WTC11 (cell line): ENCODE measurements at regions not wholly inside any gene's neighbourhood (a gene's known extent, or its start where the extent isn't known, plus 50 kb on each side); places are given as distances from the start of the nearest gene placed in this dataset.

Source experiments
- ATAC-seq: fragments of 200-7000 bp; cut with Tn5 transposase; 2 replicates; pipeline ENCODE4 v1.10.0; 2021; ENCODE audit warnings: mild to moderate bottlenecking, moderate library complexity
- CTCF ChIA-PET: fragments of 300-600 bp; sonication (Branson Sonifier 250); formaldehyde crosslinking; loops from one replicate; lab custom pipeline; 2021; ENCODE audit warnings: antibody characterized with exemption; lab: Charles Lee
- POLR2A ChIA-PET: fragments of 350-600 bp; sonication (Branson Sonifier 250); formaldehyde crosslinking; loops from one replicate; lab custom pipeline; 2021; ENCODE audit warnings: antibody characterized with exemption; lab: Charles Lee
- DNase-seq: peaks from one replicate; pipeline ENCODE4 v3.0.0; 2021; ENCODE audit warnings: low spot score
- H3K27ac Mint-ChIP-seq: 2 replicates; pipeline ENCODE4 v1.8.0; 2021; ENCODE audit warnings: mixed read lengths
- H3K27me3 Mint-ChIP-seq: 2 replicates; pipeline ENCODE4 v1.8.0; 2021; ENCODE audit warnings: low read depth, mild to moderate bottlenecking, moderate library complexity, mixed read lengths
- H3K36me3 Mint-ChIP-seq: 2 replicates; pipeline ENCODE4 v1.8.0; 2021; ENCODE audit warnings: mixed read lengths
- H3K4me1 Mint-ChIP-seq: 2 replicates; pipeline ENCODE4 v1.8.0; 2022; ENCODE audit warnings: mixed read lengths
- H3K4me3 Mint-ChIP-seq: 2 replicates; pipeline ENCODE4 v1.8.0; 2021; ENCODE audit warnings: mild to moderate bottlenecking, moderate library complexity, mixed read lengths
- H3K9me3 Mint-ChIP-seq: 2 replicates; pipeline ENCODE4 v1.8.0; 2021; ENCODE audit warnings: mixed read lengths
- AFF4 ChIP-seq: sonication (generic); formaldehyde crosslinking; IDR thresholded peaks from 2 replicates; pipeline ENCODE4 v1.8.1; 2023; ENCODE audit warnings: mild to moderate bottlenecking, missing genetic modification reagents, borderline replicate concordance
- ATF1 ChIP-seq: sonication (generic); formaldehyde crosslinking; IDR thresholded peaks from 2 replicates; pipeline ENCODE4 v1.8.1; 2023; ENCODE audit warnings: mild to moderate bottlenecking, moderate library complexity, missing genetic modification reagents
- ATF2 ChIP-seq: sonication (generic); formaldehyde crosslinking; IDR thresholded peaks from 2 replicates; pipeline ENCODE4 v1.8.1; 2022; ENCODE audit warnings: low read depth, missing genetic modification reagents, borderline replicate concordance
- ELF4 ChIP-seq: sonication (generic); formaldehyde crosslinking; IDR thresholded peaks from 2 replicates; pipeline ENCODE4 v1.8.1; 2022; ENCODE audit warnings: low read depth, mild to moderate bottlenecking, moderate library complexity, missing genetic modification reagents
- FOXP4 ChIP-seq: sonication (generic); formaldehyde crosslinking; IDR thresholded peaks from 2 replicates; pipeline ENCODE4 v1.8.0; 2022; ENCODE audit warnings: mild to moderate bottlenecking, missing genetic modification reagents
- GRHL2 ChIP-seq: fragments of 250-450 bp; sonication (Bioruptor Pico); IDR thresholded peaks from 2 replicates; pipeline ENCODE4 v1.8.0; 2022; ENCODE audit warnings: mild to moderate bottlenecking, moderate library complexity; ENCODE audit not compliant: insufficient replicate concordance, severe bottlenecking
- HMGA2 ChIP-seq: fragments of 250-450 bp; sonication (Bioruptor Pico); IDR thresholded peaks from 2 replicates; pipeline ENCODE4 v1.4.0; 2021; ENCODE audit warnings: mild to moderate bottlenecking, moderate library complexity
- IRF1 ChIP-seq: sonication (generic); formaldehyde crosslinking; IDR thresholded peaks from 2 replicates; pipeline ENCODE4 v1.8.0; 2023; ENCODE audit warnings: missing genetic modification reagents
- MYBL2 ChIP-seq: sonication (generic); formaldehyde crosslinking; IDR thresholded peaks from 2 replicates; pipeline ENCODE4 v1.8.1; 2023; ENCODE audit warnings: mild to moderate bottlenecking, moderate library complexity, missing genetic modification reagents
- NR1H2 ChIP-seq: sonication (generic); formaldehyde crosslinking; IDR thresholded peaks from 2 replicates; pipeline ENCODE4 v1.9.0; 2021; ENCODE audit warnings: mild to moderate bottlenecking, moderate library complexity, missing genetic modification reagents
- RELA ChIP-seq: sonication (generic); formaldehyde crosslinking; IDR thresholded peaks from 2 replicates; pipeline ENCODE4 v1.8.1; 2022; ENCODE audit warnings: missing genetic modification reagents, mild to moderate bottlenecking, borderline replicate concordance
- RORB ChIP-seq: fragments of 250-450 bp; sonication (Bioruptor Pico); IDR thresholded peaks from 2 replicates; pipeline ENCODE4 v1.9.0; 2021; ENCODE audit warnings: mild to moderate bottlenecking
- TEAD1 ChIP-seq: sonication (generic); formaldehyde crosslinking; IDR thresholded peaks from 2 replicates; pipeline ENCODE4 v1.8.0; 2022; ENCODE audit warnings: mild to moderate bottlenecking, missing genetic modification reagents
- ZBTB43 ChIP-seq: sonication (generic); formaldehyde crosslinking; IDR thresholded peaks from 2 replicates; pipeline ENCODE4 v1.8.1; 2023; ENCODE audit warnings: mild to moderate bottlenecking, missing genetic modification reagents
- ZNF281 ChIP-seq: sonication (generic); formaldehyde crosslinking; IDR thresholded peaks from 2 replicates; pipeline ENCODE4 v1.8.0; 2023; ENCODE audit warnings: mild to moderate bottlenecking, missing genetic modification reagents
- ZNF317 ChIP-seq: sonication (generic); formaldehyde crosslinking; IDR thresholded peaks from 2 replicates; pipeline ENCODE4 v1.8.1; 2023; ENCODE audit warnings: low read depth, mild to moderate bottlenecking, moderate library complexity, missing genetic modification reagents, borderline replicate concordance
- ZNF423 ChIP-seq: fragments of 250-450 bp; sonication (Bioruptor Pico); IDR thresholded peaks from 2 replicates; pipeline ENCODE4 v2.1.2; 2022; ENCODE audit warnings: mild to moderate bottlenecking, moderate library complexity
- ZSCAN18 ChIP-seq: fragments of 250-450 bp; sonication (Bioruptor Pico); IDR thresholded peaks from 2 replicates; pipeline ENCODE4 v2.1.2; 2022; ENCODE audit warnings: mild to moderate bottlenecking, moderate library complexity

- POLR2A ChIA-PET = no interaction called here
- H3K27me3 Mint-ChIP-seq = peaks cover 2% of the 10 kb centered on the region; the same call in 1 of the 2 replicates
- CTCF ChIA-PET = interaction anchor here (0.7 to 2.0 kb wide), 3 partner anchors 12 to 177 kb away, joined by 3 to 7 read pairs (median 3); no protein-coding TSS in a partner anchor
Measured at GRCh38 chr10:86597306-86597705, 57.0 kb upstream of the OPN4 start.

GRCh38 chr10:86598151-86598550 is 56.2 kb upstream of the OPN4 start:
- Mint-ChIP-seq H3K4me3 (no peak overlapping the region), H3K27me3 (peaks cover 2% of the 10 kb centered on the region; the same call in 1 of the 2 replicates), H3K27ac (no peak overlapping the region), H3K36me3 (no peaks in the 10 kb centered on the region), H3K4me1 (peaks cover 21% of the 10 kb centered on the region), H3K9me3 (no peaks in the 10 kb centered on the region)
- ATAC-seq = no peak
- no peak for DNase-seq
- ChIA-PET POLR2A (no interaction called here), CTCF (interaction anchor here (2.0 kb wide), 1 partner anchor 12 kb away, joined by 7 read pairs; no protein-coding TSS in a partner anchor)
- no peak for TF ChIP-seq TEAD1 (CRISPR knock-in tag)
- TF ChIP-seq ELF4 (CRISPR knock-in tag) = no peak
- TF ChIP-seq NR1H2 (CRISPR knock-in tag) = no peak
- TF ChIP-seq IRF1 (CRISPR knock-in tag) = no peak
- TF ChIP-seq ZNF317 = no peak
- TF ChIP-seq FOXP4 (CRISPR knock-in tag) = no peak
- TF ChIP-seq ZNF281 (CRISPR knock-in tag) = no peak
- no peak for TF ChIP-seq RELA
- no peak for TF ChIP-seq AFF4 (CRISPR knock-in tag)
- TF ChIP-seq ZNF423 (CRISPR knock-in tag) = no peak
- no peak for TF ChIP-seq GRHL2 (CRISPR knock-in tag)

More at GRCh38 chr10:86597306-86597705, 57.0 kb upstream of the OPN4 start:
- peaks cover 21% of the 10 kb centered on the region for H3K4me1 Mint-ChIP-seq
- H3K9me3 Mint-ChIP-seq = no peaks in the 10 kb centered on the region
- no peaks in the 10 kb centered on the region for H3K36me3 Mint-ChIP-seq
- DNase-seq (no peak), ATAC-seq (no peak)
- H3K27ac Mint-ChIP-seq = no peak overlapping the region
- H3K4me3 Mint-ChIP-seq = no peak overlapping the region
- TF ChIP-seq ZNF423 (CRISPR knock-in tag) = no peak
- TF ChIP-seq RORB = no peak
- TF ChIP-seq ZBTB43 (CRISPR knock-in tag) = no peak
- TF ChIP-seq ZSCAN18 (CRISPR knock-in tag) = no peak
- TF ChIP-seq HMGA2 (CRISPR knock-in tag) = no peak
- no peak for TF ChIP-seq ATF1 (CRISPR knock-in tag)
- no peak for TF ChIP-seq ATF2 (CRISPR knock-in tag)
- no peak for TF ChIP-seq MYBL2 (CRISPR knock-in tag)
- TF ChIP-seq, all 79 proteins: peak for 0
